ENCODE measurements at regions not wholly inside any gene's neighbourhood (a gene's known extent, or its start where the extent isn't known, plus 50 kb on each side); places are given as distances from the start of the nearest gene placed in this dataset.

GRCh38 chr4:14810121-14810520, 192.2 kb upstream of the CPEB2 start:
- TF ChIP-seq CTCF (IDR thresholded peaks at IDR 0.05) (no peak), POLR2A (IDR thresholded peaks at IDR 0.05) (no peak)

Measured in tibial nerve (tissue), 3 donors.